Kidney glomerular epithelial cell (primary cell): ENCODE measurements at regions not wholly inside any gene's neighbourhood (a gene's known extent, or its start where the extent isn't known, plus 50 kb on each side); places are given as distances from the start of the nearest gene placed in this dataset.
"Not testable (repeated sequence)": the region's sequence is repeated elsewhere in the genome, so short reads cannot be mapped to it uniquely, and the experiment has no call there.

Experiments
- DNase-seq: peaks from one replicate; lab custom pipeline; 2025; lab: John Stamatoyannopoulos, UW

- DNase-seq, result no peak
Observed at GRCh38 chrX:110519501-110519900, 160.9 kb downstream of the RTL9 start.

DNA sequence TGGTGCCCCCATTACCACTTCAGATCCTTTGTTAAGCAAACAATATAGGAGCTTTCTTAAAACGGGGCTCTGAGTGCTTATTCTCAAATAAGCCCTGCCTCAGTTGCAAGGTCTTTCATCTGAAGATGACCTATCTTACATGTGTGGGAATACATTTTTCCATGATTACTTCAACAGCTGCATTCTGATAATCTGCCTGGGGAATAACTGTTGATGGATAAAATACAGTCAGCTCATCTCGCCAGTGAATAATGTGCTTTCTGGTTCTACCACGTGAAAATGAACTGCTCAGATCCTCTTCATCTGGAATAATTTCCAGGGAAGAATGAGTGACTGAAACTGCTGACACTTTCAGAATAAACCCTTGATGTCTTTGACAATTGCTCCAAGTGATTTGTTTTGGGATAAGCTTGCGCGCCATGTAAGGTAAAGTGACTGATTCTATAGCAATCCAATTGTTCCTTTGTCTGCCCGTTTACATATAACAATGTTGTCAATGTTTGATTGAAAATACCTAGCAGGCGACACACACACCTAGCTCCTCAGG lies 161.3 kb downstream of the RTL9 start:
- no peak for DNase-seq

- DNase-seq, result not testable (repeated sequence)
Observed at GRCh38 chrX:110520652-110521051, 162.0 kb downstream of the RTL9 start.

- no peak for DNase-seq
Observed at GRCh38 chrX:110531873-110532580, 173.4 kb downstream of the RTL9 start.

DNA sequence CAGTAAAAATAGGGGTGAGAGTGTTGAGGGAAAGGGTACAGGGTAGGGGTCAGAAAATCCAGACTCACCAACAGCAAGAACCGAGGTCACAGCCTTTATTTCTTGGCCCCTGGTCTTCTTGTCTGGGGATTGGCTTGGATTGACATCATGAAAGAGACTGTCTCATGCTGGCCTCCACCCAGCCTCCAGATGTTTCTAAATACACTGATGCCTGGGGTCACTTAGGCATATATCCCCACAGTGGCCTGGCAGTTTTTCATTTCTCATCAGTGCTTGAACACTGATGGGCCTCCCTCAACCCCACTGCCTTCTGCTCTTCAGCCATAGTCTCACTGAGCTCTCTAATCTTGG lies 173.9 kb downstream of the RTL9 start:
- DNase-seq, result no peak

GRCh38 chrX:110536816-110537215 lies 178.2 kb downstream of the RTL9 start:
- no peak for DNase-seq

DNA sequence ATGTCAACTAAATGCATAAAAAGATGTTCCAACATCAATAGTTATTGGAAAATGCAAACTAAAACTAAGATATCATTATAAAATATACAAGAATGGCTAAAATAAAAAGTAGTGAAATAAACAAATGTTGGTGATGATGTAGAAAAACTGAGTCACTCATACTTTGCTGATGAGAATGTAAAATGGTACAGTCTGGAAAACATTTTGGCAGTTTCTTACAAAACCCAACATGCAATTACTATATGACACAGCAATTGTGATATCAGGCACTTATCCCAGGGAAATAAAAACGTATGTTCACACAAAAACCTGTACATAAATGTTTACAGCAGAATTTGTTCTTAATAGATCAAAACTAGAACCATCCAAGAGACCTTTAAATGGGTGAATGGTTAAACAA lies 182.6 kb downstream of the RTL9 start:
- DNase-seq, result no peak

- DNase-seq, result not testable (repeated sequence)
Observed at GRCh38 chrX:110550854-110551253, 192.2 kb downstream of the RTL9 start.

GRCh38 chrX:110557864-110558263 lies 199.2 kb downstream of the RTL9 start:
- no peak for DNase-seq

GRCh38 chrX:110558406-110558805 lies 199.8 kb downstream of the RTL9 start:
- no peak for DNase-seq

DNA sequence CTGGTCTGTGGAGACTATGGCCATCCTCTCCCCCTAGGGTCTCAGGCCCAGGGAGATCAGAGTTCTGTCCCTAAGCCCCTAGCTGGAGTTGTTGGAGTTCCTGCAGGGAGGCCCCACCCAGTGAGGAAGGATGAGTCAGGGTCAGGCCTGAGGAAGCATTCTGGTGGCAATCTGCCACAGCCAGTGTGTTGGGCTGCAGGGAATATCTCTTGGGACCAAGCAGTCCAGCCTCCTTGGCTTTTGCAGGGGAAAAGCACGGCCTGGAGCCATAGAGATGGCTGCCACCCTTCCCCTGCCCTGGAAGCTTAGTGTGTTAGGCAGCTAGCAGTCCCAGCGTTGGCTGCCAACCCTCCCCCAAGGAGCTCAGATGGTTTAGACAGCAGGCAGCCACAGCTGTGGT lies 202.4 kb downstream of the RTL9 start:
- DNase-seq, result no peak

DNA sequence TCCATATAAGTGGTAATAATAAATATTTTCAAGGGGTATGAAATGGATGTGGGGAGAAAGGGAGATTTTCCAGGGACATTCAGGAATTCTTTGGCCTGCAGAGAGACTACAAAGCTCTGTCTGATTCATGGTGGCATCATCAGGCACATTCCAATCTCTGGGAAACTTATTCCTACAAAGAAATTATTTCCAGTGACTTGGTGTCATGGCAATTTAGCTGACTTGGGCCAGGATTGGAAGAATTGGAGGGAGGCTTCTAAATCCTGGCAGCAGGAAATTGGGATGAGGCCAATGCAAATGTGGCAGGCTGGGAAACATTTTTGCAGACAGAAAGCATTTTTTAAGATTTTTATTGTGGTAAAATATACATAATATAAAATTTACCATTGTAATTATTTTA lies 204.6 kb downstream of the RTL9 start:
- DNase-seq, result no peak

DNA sequence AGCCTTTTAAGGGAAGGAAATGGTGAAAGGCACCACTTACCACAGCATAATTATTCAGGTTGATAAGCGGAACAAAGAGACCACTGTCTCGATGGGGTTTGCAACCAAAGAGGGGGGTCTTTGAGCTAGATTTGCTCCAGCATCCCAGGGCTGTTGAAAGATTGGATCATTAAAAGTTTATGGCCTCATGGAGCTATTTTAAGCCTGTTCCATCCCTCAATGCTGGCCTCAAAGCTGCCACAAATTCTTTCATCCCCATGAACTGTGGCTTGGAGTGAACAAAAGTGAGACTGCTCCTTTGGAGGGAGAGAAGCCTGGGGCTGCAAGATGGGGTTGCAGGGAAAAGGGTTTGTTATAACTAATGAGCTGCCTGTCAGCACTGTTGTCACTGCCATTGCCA lies 209.8 kb downstream of the RTL9 start:
- no peak for DNase-seq

DNA sequence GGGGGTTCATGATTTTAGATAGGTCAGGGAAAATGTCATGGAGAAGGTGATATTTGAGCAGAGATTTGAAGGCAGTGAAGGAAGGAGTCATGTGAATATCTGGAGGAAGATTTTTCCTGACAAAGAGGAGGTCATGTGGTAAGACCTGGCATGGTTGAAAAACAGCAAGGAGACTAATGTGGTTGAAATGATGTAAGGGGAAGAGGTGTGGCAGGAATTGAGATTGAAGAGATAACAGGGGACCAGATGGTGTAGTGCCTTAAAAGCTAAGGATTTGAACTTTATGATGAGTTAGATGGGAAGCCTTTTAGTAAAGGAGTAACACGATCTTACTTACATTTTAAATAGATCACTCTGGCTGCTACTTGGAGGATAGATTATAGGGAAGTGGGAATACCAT lies 210.9 kb downstream of the RTL9 start:
- DNase-seq, result no peak

DNA sequence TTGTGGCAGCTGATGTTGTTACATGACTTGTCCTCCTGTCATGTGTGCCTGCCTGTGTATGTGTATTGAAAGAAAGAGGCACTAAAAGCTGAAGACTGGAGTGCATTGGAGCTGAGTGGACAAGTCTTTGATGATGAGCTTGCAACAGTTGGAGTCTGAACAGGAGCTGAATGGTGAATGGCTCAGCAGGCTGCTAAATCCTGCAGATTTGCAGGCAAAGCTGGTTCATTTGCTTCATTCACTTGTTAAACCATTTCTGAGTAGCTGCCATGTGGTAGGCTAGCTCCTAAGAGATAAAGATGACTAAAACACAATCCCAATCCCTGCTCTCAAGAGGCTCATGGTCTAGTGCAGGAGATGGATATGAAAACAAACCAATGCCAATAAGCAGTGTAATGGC lies 217.3 kb downstream of the CHRDL1 start:
- no peak for DNase-seq

DNA sequence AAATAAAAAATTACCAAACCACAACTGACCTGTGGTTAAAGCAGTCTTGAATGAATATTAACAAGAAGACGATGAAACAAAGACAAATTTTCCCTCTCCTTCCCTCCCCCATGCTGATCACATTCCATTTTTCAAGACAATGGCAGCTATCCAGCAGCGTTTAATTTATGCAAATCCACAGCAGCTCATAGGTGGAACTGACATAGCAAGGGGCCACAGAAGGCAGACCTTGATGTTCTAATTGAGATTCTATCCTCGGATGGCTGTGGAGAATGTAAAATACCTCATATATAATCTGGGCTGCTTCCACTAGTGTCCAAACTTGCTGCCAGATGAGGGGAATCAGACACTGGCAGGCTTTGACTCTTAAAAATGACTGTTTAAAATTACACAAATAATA lies 211.5 kb downstream of the CHRDL1 start:
- DNase-seq, result no peak

GRCh38 chrX:110588164-110588563 lies 207.5 kb downstream of the CHRDL1 start:
- no peak for DNase-seq

GRCh38 chrX:110588853-110589252 lies 206.8 kb downstream of the CHRDL1 start:
- no peak for DNase-seq

- no peak for DNase-seq
Observed at GRCh38 chrX:110600745-110601310, 194.8 kb downstream of the CHRDL1 start.

- DNase-seq, result no peak
Observed at GRCh38 chrX:110614596-110614995, 181.0 kb downstream of the CHRDL1 start.
